ENCODE measurements at regions not wholly inside any gene's neighbourhood (a gene's known extent, or its start where the extent isn't known, plus 50 kb on each side); places are given as distances from the start of the nearest gene placed in this dataset.

GRCh38 chr4:33709247-33709646 is 2535.1 kb downstream of the ARAP2 start:
- TF ChIP-seq CTCF (IDR thresholded peaks at IDR 0.05 in 2 of 3, conservative IDR thresholded peaks at IDR 0.05 in 1 of 3; ENCODE audit: borderline replicate concordance in 1 of 3, insufficient read depth in 1 of 3, low read depth in 2 of 3, low read length in 2 of 3) (no peak), MAX (IDR thresholded peaks at IDR 0.05) (no peak), POLR2AphosphoS5 (IDR thresholded peaks at IDR 0.05; ENCODE audit: low read depth, low read length) (no peak), POLR2A (IDR thresholded peaks at IDR 0.05; ENCODE audit: borderline replicate concordance, extremely low read depth, insufficient read depth, insufficient read length) (no peak)
- Histone ChIP-seq H3K79me2 (ENCODE audit: insufficient read depth, low read length) (no peaks in the 10 kb centered on the region), H3K9me3 (ENCODE audit: control insufficient read depth in 1 of 2, insufficient read depth in 1 of 2, low read depth in 1 of 2, low read length in 2 of 2) (peaks cover 3% of the 10 kb centered on the region in 2 experiments; a peak in 1 of 4 replicates), H3K4me2 (ENCODE audit: low read length) (no peak overlapping the region), H4K20me1 (ENCODE audit: insufficient read depth) (no peaks in the 10 kb centered on the region), H2AFZ (ENCODE audit: low read depth, low read length, poor library complexity, severe bottlenecking) (no peak overlapping the region), H3K4me3 (replicated peaks in 1 of 2; ENCODE audit: low read depth in 1 of 2, low read length in 2 of 2) (no peak overlapping the region), H3K9ac (ENCODE audit: low read length) (no peak overlapping the region), H3K4me1 (ENCODE audit: control insufficient read depth in 1 of 2, insufficient read depth in 2 of 2, low read length in 2 of 2) (no peaks in the 10 kb centered on the region), H3K9me2 (ENCODE audit: insufficient read depth) (no peaks in the 10 kb centered on the region), H3K36me3 (ENCODE audit: control insufficient read depth in 1 of 2, insufficient read depth in 2 of 2, low read length in 2 of 2) (no peaks in the 10 kb centered on the region), H3K27me3 (ENCODE audit: insufficient read depth, low read length) (no peaks in the 10 kb centered on the region), H3K27ac (ENCODE audit: low read depth, low read length) (no peak overlapping the region)
- intact Hi-C loops (cut with micrococcal nuclease), result no loop called here
- ChIA-PET CTCF (no interaction called here), POLR2A (no interaction called here), RAD21 (ENCODE audit: low non-redundant PET in 1 of 2, low total read pairs in 2 of 2, uncharacterized antibody in 2 of 2, unreplicated experiment in 2 of 2) (no interaction called here)
- DNase-seq (ENCODE audit: low read depth, low spot score) (no peak), ATAC-seq (no peak)
- BruUV-seq (replicated peaks), result no TSS peak

- Histone ChIP-seq H3K27me3 (ENCODE audit: insufficient read depth, low read length) (no peaks in the 10 kb centered on the region), H3K27ac (ENCODE audit: low read depth, low read length) (no peak overlapping the region), H3K36me3 (ENCODE audit: control insufficient read depth in 1 of 2, insufficient read depth in 2 of 2, low read length in 2 of 2) (no peaks in the 10 kb centered on the region), H3K4me3 (replicated peaks in 1 of 2; ENCODE audit: low read depth in 1 of 2, low read length in 2 of 2) (no peak overlapping the region), H3K9me3 (ENCODE audit: control insufficient read depth in 1 of 2, insufficient read depth in 1 of 2, low read depth in 1 of 2, low read length in 2 of 2) (peaks cover 0 to 3% of the 10 kb centered on the region in 2 experiments; a peak in 1 of 4 replicates), H2AFZ (ENCODE audit: low read depth, low read length, poor library complexity, severe bottlenecking) (no peak overlapping the region), H3K9ac (ENCODE audit: low read length) (no peak overlapping the region), H3K79me2 (ENCODE audit: insufficient read depth, low read length) (no peaks in the 10 kb centered on the region), H3K9me2 (ENCODE audit: insufficient read depth) (no peaks in the 10 kb centered on the region), H3K4me1 (ENCODE audit: control insufficient read depth in 1 of 2, insufficient read depth in 2 of 2, low read length in 2 of 2) (no peaks in the 10 kb centered on the region), H4K20me1 (ENCODE audit: insufficient read depth) (no peaks in the 10 kb centered on the region), H3K4me2 (ENCODE audit: low read length) (no peak overlapping the region)
- ChIA-PET RAD21 (ENCODE audit: low non-redundant PET in 1 of 2, low total read pairs in 2 of 2, uncharacterized antibody in 2 of 2, unreplicated experiment in 2 of 2) (no interaction called here), CTCF (no interaction called here), POLR2A (no interaction called here)
- BruUV-seq (replicated peaks), result no TSS peak
- intact Hi-C loops (cut with micrococcal nuclease), result no loop called here
- no peak for ATAC-seq
- no peak for DNase-seq (ENCODE audit: low read depth, low spot score)
- TF ChIP-seq MAX (IDR thresholded peaks at IDR 0.05), result no peak
- no peak for TF ChIP-seq TCF7L2 (IDR thresholded peaks at IDR 0.05; ENCODE audit: borderline replicate concordance, extremely low read depth, insufficient read depth, insufficient read length)
- TF ChIP-seq EZH2phosphoT487 (IDR thresholded peaks at IDR 0.05; ENCODE audit: borderline replicate concordance), result no peak
- TF ChIP-seq SRF (IDR thresholded peaks at IDR 0.05; ENCODE audit: low read depth), result no peak
- no peak for TF ChIP-seq REST (IDR thresholded peaks at IDR 0.05; ENCODE audit: low read depth)
- no peak for TF ChIP-seq POLR2AphosphoS5 (IDR thresholded peaks at IDR 0.05; ENCODE audit: low read depth, low read length)
- no peak for TF ChIP-seq YY1 (IDR thresholded peaks at IDR 0.05; ENCODE audit: extremely low read depth, insufficient replicate concordance, low read depth, low read length)
- no peak for TF ChIP-seq EGR1 (IDR thresholded peaks at IDR 0.05; ENCODE audit: low read depth)
- no peak for TF ChIP-seq ATF3 (IDR thresholded peaks at IDR 0.05)
- TF ChIP-seq SP1 (IDR thresholded peaks at IDR 0.05; ENCODE audit: low read depth), result no peak
- no peak for TF ChIP-seq FOSL1 (IDR thresholded peaks at IDR 0.05; ENCODE audit: low read depth)
Measured at GRCh38 chr4:33711826-33712225, 2532.5 kb downstream of the ARAP2 start.

All from HCT116 (cell line).